MCF 10A (cell line): ENCODE measurements at regions not wholly inside any gene's neighbourhood (a gene's known extent, or its start where the extent isn't known, plus 50 kb on each side); places are given as distances from the start of the nearest gene placed in this dataset.
A peak's percentile ranks its signal among the peaks of the same experiment; 100 is the strongest.

Experiments
- BruUV-seq: library from RNA; stranded (reverse); fragments of 400-500 nt; replicated peaks from 2 replicates; lab custom pipeline; 2021; lab: Mats Ljungman, UMichigan
- CTCF ChIA-PET: fragments of 300-600 bp; sonication (Branson Sonifier 250); formaldehyde crosslinking; extraction: SDS; loops from one replicate; lab custom pipeline; 2021; ENCODE audit warnings: antibody characterized with exemption, inconsistent platforms; lab: Yijun Ruan, JAX
- POLR2A ChIA-PET: fragments of 300-600, 350-650 bp; sonication (Branson Sonifier 250); formaldehyde crosslinking; extraction: SDS; loops from one replicate; lab custom pipeline; 2020; ENCODE audit warnings: antibody characterized with exemption, inconsistent platforms; lab: Yijun Ruan, JAX
- DNase-seq: peaks from one replicate; pipeline ENCODE4 v3.0.0-alpha.2; 2018; ENCODE audit not compliant: unreplicated experiment
- H3K27ac Mint-ChIP-seq: one replicate; pipeline ENCODE4 v1.8.0; 2022; ENCODE audit warnings: mild to moderate bottlenecking, low read depth, mixed read lengths; ENCODE audit not compliant: unreplicated experiment
- H3K27me3 Mint-ChIP-seq: one replicate; pipeline ENCODE4 v1.8.0; 2022; ENCODE audit warnings: mixed read lengths; ENCODE audit not compliant: insufficient read depth, unreplicated experiment
- H3K36me3 Mint-ChIP-seq: one replicate; pipeline ENCODE4 v1.8.0; 2022; ENCODE audit warnings: mild to moderate bottlenecking, moderate library complexity, mixed read lengths; ENCODE audit not compliant: insufficient read depth, unreplicated experiment
- H3K4me1 Mint-ChIP-seq: one replicate; pipeline ENCODE4 v1.8.0; 2022; ENCODE audit warnings: mixed read lengths; ENCODE audit not compliant: insufficient read depth, unreplicated experiment
- H3K4me3 Mint-ChIP-seq: one replicate; pipeline ENCODE4 v1.8.0; 2022; ENCODE audit warnings: mild to moderate bottlenecking, moderate library complexity, mixed read lengths; ENCODE audit not compliant: unreplicated experiment
- H3K9me3 Mint-ChIP-seq: one replicate; pipeline ENCODE4 v1.8.0; 2022; ENCODE audit warnings: mixed read lengths; ENCODE audit not compliant: unreplicated experiment
- intact Hi-C: fragments of 100-400 bp; cut with micrococcal nuclease; formaldehyde crosslinking; loops from 2 replicates; pipeline ENCODE4 v1.14.1; 2022
- TF ChIP-seq, protein P1 (sequence below): fragments of 200-600 bp; IDR thresholded peaks from one replicate; pipeline ENCODE4 v1.8.0; 2022; ENCODE audit warnings: antibody characterized with exemption, mild to moderate bottlenecking; ENCODE audit not compliant: unreplicated experiment

DNA sequence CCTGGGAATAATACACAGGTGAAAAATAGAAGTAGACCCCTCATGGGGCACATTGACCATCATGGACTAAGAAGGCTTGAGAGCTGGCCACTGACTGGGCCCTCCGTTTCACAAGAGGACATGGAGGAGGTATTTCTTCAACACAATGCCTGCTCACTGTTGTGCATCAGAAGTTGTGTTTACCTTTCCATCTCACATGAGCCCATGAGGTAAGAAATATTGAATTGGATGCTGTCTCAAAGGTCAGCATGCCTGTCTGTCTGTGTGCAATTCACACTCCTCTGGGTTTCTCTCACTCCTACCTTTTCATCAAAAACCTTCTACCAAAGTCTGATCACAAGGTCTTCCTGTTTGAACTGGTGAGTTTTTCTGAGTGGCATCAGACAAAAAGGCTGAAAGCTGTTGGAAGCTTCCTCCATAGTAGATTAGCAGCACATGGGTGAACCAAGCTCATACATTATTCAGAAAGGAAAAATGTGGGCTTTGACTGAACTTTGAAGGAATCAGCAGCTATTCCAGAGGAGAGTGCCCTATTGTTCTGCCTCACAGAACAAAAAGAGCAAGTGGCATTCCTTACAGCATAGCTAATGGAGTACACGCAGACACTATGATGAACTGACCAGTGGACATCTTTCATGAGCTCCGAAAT, 143.2 kb upstream of the RND3 start:
- H3K27ac Mint-ChIP-seq: no peak overlapping the region
- TF ChIP-seq, protein P1, sequence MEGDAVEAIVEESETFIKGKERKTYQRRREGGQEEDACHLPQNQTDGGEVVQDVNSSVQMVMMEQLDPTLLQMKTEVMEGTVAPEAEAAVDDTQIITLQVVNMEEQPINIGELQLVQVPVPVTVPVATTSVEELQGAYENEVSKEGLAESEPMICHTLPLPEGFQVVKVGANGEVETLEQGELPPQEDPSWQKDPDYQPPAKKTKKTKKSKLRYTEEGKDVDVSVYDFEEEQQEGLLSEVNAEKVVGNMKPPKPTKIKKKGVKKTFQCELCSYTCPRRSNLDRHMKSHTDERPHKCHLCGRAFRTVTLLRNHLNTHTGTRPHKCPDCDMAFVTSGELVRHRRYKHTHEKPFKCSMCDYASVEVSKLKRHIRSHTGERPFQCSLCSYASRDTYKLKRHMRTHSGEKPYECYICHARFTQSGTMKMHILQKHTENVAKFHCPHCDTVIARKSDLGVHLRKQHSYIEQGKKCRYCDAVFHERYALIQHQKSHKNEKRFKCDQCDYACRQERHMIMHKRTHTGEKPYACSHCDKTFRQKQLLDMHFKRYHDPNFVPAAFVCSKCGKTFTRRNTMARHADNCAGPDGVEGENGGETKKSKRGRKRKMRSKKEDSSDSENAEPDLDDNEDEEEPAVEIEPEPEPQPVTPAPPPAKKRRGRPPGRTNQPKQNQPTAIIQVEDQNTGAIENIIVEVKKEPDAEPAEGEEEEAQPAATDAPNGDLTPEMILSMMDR: no peak
- POLR2A ChIA-PET: no interaction called here
- no peaks in the 10 kb centered on the region for H3K4me1 Mint-ChIP-seq
- no peak overlapping the region for H3K4me3 Mint-ChIP-seq
- intact Hi-C loops: no loop called here
- no peaks in the 10 kb centered on the region for H3K9me3 Mint-ChIP-seq
- DNase-seq: no peak
- H3K27me3 Mint-ChIP-seq: no peaks in the 10 kb centered on the region
- H3K36me3 Mint-ChIP-seq: no peaks in the 10 kb centered on the region
- no TSS peak for BruUV-seq
- CTCF ChIA-PET: interaction anchor here (0.5 to 0.6 kb wide), 3 partner anchors 11 to 1547 kb away, joined by 3 to 5 read pairs (median 4); no protein-coding TSS in a partner anchor

- no peak for DNase-seq
- intact Hi-C loops: no loop called here
- no peaks in the 10 kb centered on the region for H3K27me3 Mint-ChIP-seq
- no TSS peak for BruUV-seq
- CTCF ChIA-PET: interaction anchor here (0.6 to 0.8 kb wide), 3 partner anchors 10 to 424 kb away, joined by 3 read pairs; no protein-coding TSS in a partner anchor
- peaks cover 5% of the 10 kb centered on the region for H3K4me1 Mint-ChIP-seq
- no peaks in the 10 kb centered on the region for H3K9me3 Mint-ChIP-seq
- no peaks in the 10 kb centered on the region for H3K36me3 Mint-ChIP-seq
- H3K27ac Mint-ChIP-seq: no peak overlapping the region
- TF ChIP-seq, protein P1: no peak
- POLR2A ChIA-PET: no interaction called here
- no peak overlapping the region for H3K4me3 Mint-ChIP-seq
These were observed 140.1 kb upstream of the RND3 start for GRCh38 chr2:150627526-150627925.

DNA sequence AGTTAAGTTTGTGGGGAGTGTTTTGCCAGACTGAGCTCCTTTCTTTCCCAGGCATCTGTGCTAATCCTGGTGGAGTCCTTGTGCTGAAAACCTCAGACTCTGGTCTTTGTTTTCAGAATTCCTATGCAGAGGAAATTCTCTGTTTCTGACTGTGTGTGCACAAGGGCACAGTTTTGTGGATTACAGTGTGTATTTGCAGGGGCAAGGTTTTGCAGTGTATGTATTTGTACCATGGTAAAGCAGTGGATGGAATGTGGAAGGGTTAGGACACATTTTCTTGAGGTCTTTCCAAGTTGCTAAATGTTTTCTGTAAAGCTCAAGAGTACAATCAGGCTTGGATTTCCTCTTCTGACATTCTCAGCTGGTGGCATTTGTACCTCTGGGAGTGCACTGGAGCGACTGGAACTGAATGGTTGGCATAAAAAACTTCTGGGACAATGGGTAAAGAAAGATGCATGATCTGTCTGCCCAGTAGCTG, 139.5 kb upstream of the RND3 start:
- BruUV-seq: no TSS peak
- H3K36me3 Mint-ChIP-seq: peaks cover 4% of the 10 kb centered on the region
- H3K4me3 Mint-ChIP-seq: no peak overlapping the region
- intact Hi-C loops: no loop called here
- CTCF ChIA-PET: no interaction called here
- H3K4me1 Mint-ChIP-seq: peaks cover 10% of the 10 kb centered on the region
- POLR2A ChIA-PET: no interaction called here
- DNase-seq: no peak
- TF ChIP-seq, protein P1: no peak
- no peaks in the 10 kb centered on the region for H3K27me3 Mint-ChIP-seq
- no peaks in the 10 kb centered on the region for H3K9me3 Mint-ChIP-seq
- H3K27ac Mint-ChIP-seq: no peak overlapping the region

- no peak overlapping the region for H3K4me3 Mint-ChIP-seq
- no peaks in the 10 kb centered on the region for H3K27me3 Mint-ChIP-seq
- ChIA-PET CTCF (interaction anchor here (0.7 kb wide), 1 partner anchor 9 kb away, joined by 3 read pairs; no protein-coding TSS in a partner anchor), POLR2A (interaction anchor here (0.7 kb wide), 1 partner anchor 33 kb away, joined by 3 read pairs; no protein-coding TSS in a partner anchor)
- H3K4me1 Mint-ChIP-seq: peaks cover 13% of the 10 kb centered on the region
- DNase-seq: no peak
- H3K36me3 Mint-ChIP-seq: peaks cover 6% of the 10 kb centered on the region
- H3K27ac Mint-ChIP-seq: peak overlapping the region; percentile 77
- BruUV-seq: no TSS peak
- H3K9me3 Mint-ChIP-seq: no peaks in the 10 kb centered on the region
- TF ChIP-seq, protein P1: no peak
- intact Hi-C loops: no loop called here
These were observed 138.3 kb upstream of the RND3 start for GRCh38 chr2:150625741-150626140.
